ENCODE measurements at regions not wholly inside any gene's neighbourhood (a gene's known extent, or its start where the extent isn't known, plus 50 kb on each side); places are given as distances from the start of the nearest gene placed in this dataset.

- Histone ChIP-seq H3K27ac (ENCODE audit: low read depth in 1 of 2, low read length in 2 of 2) (peak overlapping the region in 1 of 2 donors; percentile 32), H3K4me1 (ENCODE audit: control insufficient read depth in 4 of 4, insufficient read depth in 4 of 4, low read length in 3 of 4) (peaks cover 0 to 2% (median under 1%) of the 10 kb centered on the region in 4 donors), H3K27me3 (ENCODE audit: control insufficient read depth in 4 of 4, insufficient read depth in 4 of 4, low read length in 3 of 4) (no peaks in the 10 kb centered on the region), H3K9ac (ENCODE audit: low read depth in 1 of 2, low read length in 2 of 2) (no peak overlapping the region), H3K36me3 (ENCODE audit: control insufficient read depth in 4 of 4, insufficient read depth in 3 of 4, low read depth in 1 of 4, low read length in 3 of 4) (no peaks in the 10 kb centered on the region), H3K4me3 (ENCODE audit: low read depth in 1 of 3, low read length in 3 of 3) (no peak overlapping the region), H3K9me3 (ENCODE audit: control insufficient read depth in 4 of 4, low read length in 3 of 4) (no peaks in the 10 kb centered on the region)
- WGBS: 35% methylated on average over 16 of the region's 16 CpGs
- peak; percentile 59 for DNase-seq (ENCODE audit: low spot score)
- TF ChIP-seq YY1 (IDR thresholded peaks at IDR 0.05) (peak; percentile 96), ATF3 (IDR thresholded peaks at IDR 0.05) (peak; percentile 54), CTCF (IDR thresholded peaks at IDR 0.05; ENCODE audit: low read depth, low read length, missing input control) (peak; percentile 0), TAF1 (conservative IDR thresholded peaks at IDR 0.05) (peak; percentile 84), HNF4G (IDR thresholded peaks at IDR 0.05) (peak; percentile 39), NR2F2 (IDR thresholded peaks at IDR 0.05) (peak; percentile 97), SP1 (IDR thresholded peaks at IDR 0.05) (peak; percentile 94), FOXA1 (IDR thresholded peaks at IDR 0.05) (peak; percentile 65), REST (IDR thresholded peaks at IDR 0.05) (peak; percentile 78), FOXA2 (IDR thresholded peaks at IDR 0.05) (peak; percentile 71), HNF4A (conservative IDR thresholded peaks at IDR 0.05) (peak; percentile 88 to 93), ZBTB33 (IDR thresholded peaks at IDR 0.05) (peak; percentile 94), GABPA (IDR thresholded peaks at IDR 0.05 in 1 of 2, conservative IDR thresholded peaks at IDR 0.05 in 1 of 2) (peak in 1 of 2 donors; percentile 58), JUND (IDR thresholded peaks at IDR 0.05) (peak; percentile 63 to 84), EGR1 (IDR thresholded peaks at IDR 0.05; ENCODE audit: low read depth in 2 of 2) (peak; percentile 100), MAX (IDR thresholded peaks at IDR 0.05) (peak; percentile 100), RAD21 (IDR thresholded peaks at IDR 0.05) (peak; percentile 67 to 73), RXRA (IDR thresholded peaks at IDR 0.05) (peak; percentile 97 to 99)
Measured at GRCh38 chr12:114799574-114800487, 115.9 kb upstream of the TBX3 start.

Data from liver (tissue), 8 donors.